ENCODE measurements at regions not wholly inside any gene's neighbourhood (a gene's known extent, or its start where the extent isn't known, plus 50 kb on each side); places are given as distances from the start of the nearest gene placed in this dataset.

GRCh38 chr18:68509902-68510301, 205.0 kb downstream of the TMX3 start:
- no peak overlapping the region for H3K27ac Mint-ChIP-seq
- ATAC-seq (ENCODE audit: low read depth) (no peak), DNase-seq (no peak)
- H3K36me3 Mint-ChIP-seq (ENCODE audit: low read depth): no peaks in the 10 kb centered on the region
- ChIA-PET POLR2A (no interaction called here), CTCF (no interaction called here)
- no peak overlapping the region for H3K4me3 Mint-ChIP-seq
- H3K9me3 Mint-ChIP-seq: no peaks in the 10 kb centered on the region
- H3K4me1 Mint-ChIP-seq: no peaks in the 10 kb centered on the region
- TF ChIP-seq CTCF (IDR thresholded peaks at IDR 0.05): no peak
- intact Hi-C loops (cut with micrococcal nuclease): no loop called here
- no peaks in the 10 kb centered on the region for H3K27me3 Mint-ChIP-seq

- DNase-seq (no peak), ATAC-seq (ENCODE audit: low read depth) (no peak)
- no peak overlapping the region for H3K4me3 Mint-ChIP-seq
- H3K9me3 Mint-ChIP-seq: no peaks in the 10 kb centered on the region
- TF ChIP-seq CTCF (IDR thresholded peaks at IDR 0.05): no peak
- H3K36me3 Mint-ChIP-seq (ENCODE audit: low read depth): no peaks in the 10 kb centered on the region
- no peaks in the 10 kb centered on the region for H3K4me1 Mint-ChIP-seq
- intact Hi-C loops (cut with micrococcal nuclease): no loop called here
- CTCF ChIA-PET: no interaction called here
- no peaks in the 10 kb centered on the region for H3K27me3 Mint-ChIP-seq
- no peak overlapping the region for H3K27ac Mint-ChIP-seq
- POLR2A ChIA-PET: no interaction called here
Measured at GRCh38 chr18:68507781-68508180, 207.1 kb downstream of the TMX3 start.

GRCh38 chr18:68505178-68505574, 209.7 kb downstream of the TMX3 start:
- ATAC-seq (ENCODE audit: low read depth) (no peak), DNase-seq (no peak)
- no peaks in the 10 kb centered on the region for H3K27me3 Mint-ChIP-seq
- no peaks in the 10 kb centered on the region for H3K36me3 Mint-ChIP-seq (ENCODE audit: low read depth)
- no peaks in the 10 kb centered on the region for H3K9me3 Mint-ChIP-seq
- intact Hi-C loops (cut with micrococcal nuclease): no loop called here
- CTCF ChIA-PET: no interaction called here
- no peak overlapping the region for H3K27ac Mint-ChIP-seq
- H3K4me1 Mint-ChIP-seq: no peaks in the 10 kb centered on the region
- POLR2A ChIA-PET: no interaction called here
- H3K4me3 Mint-ChIP-seq: no peak overlapping the region
- no peak for TF ChIP-seq CTCF (IDR thresholded peaks at IDR 0.05)

- Mint-ChIP-seq H3K4me1 (no peaks in the 10 kb centered on the region), H3K36me3 (ENCODE audit: low read depth) (no peaks in the 10 kb centered on the region), H3K9me3 (no peaks in the 10 kb centered on the region), H3K4me3 (no peak overlapping the region), H3K27me3 (no peaks in the 10 kb centered on the region), H3K27ac (no peak overlapping the region)
- intact Hi-C loops (cut with micrococcal nuclease): no loop called here
- ATAC-seq (ENCODE audit: low read depth) (no peak), DNase-seq (no peak)
- CTCF ChIA-PET: no interaction called here
- no peak for TF ChIP-seq CTCF (IDR thresholded peaks at IDR 0.05)
- POLR2A ChIA-PET: no interaction called here
Measured at GRCh38 chr18:68504441-68505177, 210.3 kb downstream of the TMX3 start.

- Mint-ChIP-seq H3K27me3 (no peaks in the 10 kb centered on the region), H3K36me3 (ENCODE audit: low read depth) (no peaks in the 10 kb centered on the region), H3K27ac (no peak overlapping the region), H3K4me3 (no peak overlapping the region), H3K9me3 (no peaks in the 10 kb centered on the region), H3K4me1 (no peaks in the 10 kb centered on the region)
- CTCF ChIA-PET: no interaction called here
- ATAC-seq (ENCODE audit: low read depth): no peak
- TF ChIP-seq CTCF (IDR thresholded peaks at IDR 0.05): no peak
- no peak for DNase-seq
- intact Hi-C loops (cut with micrococcal nuclease): no loop called here
- POLR2A ChIA-PET: no interaction called here
Measured at GRCh38 chr18:68500556-68500955, 214.4 kb downstream of the TMX3 start.
